ENCODE measurements at regions not wholly inside any gene's neighbourhood (a gene's known extent, or its start where the extent isn't known, plus 50 kb on each side); places are given as distances from the start of the nearest gene placed in this dataset.
"Not testable (repeated sequence)": the region's sequence is repeated elsewhere in the genome, so short reads cannot be mapped to it uniquely, and the experiment has no call there.

DNA sequence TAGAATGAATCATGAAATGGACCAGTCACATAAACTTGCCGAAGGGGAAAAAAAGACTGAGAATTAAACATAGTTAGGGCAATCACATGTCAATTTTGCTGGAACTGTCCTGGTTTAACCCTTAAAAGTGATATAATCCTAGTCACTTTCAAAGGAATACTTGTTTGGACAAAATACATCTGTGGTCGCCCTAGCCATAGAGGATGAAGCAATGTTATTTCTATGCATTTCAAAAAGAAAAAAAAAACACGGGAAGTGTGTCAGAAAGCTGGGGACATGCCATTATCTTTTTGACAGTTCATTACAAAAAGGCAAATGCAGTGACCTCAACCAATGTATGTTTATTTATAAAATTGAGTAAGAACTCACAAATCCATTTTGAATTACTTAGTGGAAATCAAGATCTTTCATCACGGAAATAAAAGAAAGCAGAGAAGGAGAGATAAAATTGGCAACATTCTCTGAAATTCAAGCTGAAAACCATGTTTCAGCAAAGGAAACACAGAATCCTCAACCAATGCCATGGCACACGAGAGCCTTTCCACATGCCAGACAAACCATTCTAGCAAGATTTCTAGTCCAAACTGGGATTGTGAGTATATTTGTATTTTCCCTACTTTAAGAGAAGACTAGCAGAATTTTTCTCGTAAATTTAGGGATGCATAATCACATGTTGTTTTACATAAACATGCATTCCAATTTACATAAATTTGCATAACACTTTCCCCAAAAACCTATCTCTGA, 854.3 kb upstream of the ACVR2A start:
- no peak for DNase-seq

DNA sequence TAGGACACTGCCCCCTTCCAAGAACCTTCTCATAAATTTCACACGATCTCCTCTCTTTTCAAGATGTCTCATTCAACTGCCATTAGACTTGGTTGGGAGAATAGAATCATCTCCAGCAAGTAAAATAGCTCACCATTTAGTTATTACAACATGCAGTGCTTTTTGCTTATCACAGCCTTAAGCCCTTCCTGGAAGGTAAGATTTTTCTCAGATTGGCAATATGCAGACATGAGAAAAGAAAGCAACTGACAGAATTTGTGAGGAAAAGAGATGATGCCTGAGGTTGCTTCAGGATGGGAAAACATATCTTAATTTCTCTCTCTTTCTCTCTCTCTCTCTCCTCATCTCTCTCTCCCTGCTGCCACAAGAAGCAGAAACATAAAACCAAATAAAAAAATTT, 855.1 kb upstream of the ACVR2A start:
- no peak for DNase-seq

DNA sequence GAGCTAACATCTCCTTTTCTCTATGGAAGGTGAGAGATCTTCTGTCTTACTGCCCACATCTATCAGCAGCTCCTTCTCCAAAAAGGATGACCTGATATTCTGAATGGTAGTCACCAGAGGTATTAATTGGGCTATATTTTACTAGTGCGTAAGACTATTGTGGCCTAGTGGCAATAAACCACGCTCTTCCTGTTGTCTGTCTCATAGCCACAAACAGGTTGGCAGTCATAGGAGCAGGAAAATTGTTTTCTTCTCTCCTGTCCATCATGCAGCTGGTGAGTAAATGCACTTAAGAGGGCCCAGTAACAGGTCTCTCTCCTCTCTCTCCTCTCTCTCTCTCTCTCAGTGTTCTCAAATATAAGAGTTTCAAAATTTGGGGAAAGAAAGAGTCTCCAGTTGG, 856.8 kb upstream of the ACVR2A start:
- DNase-seq, result no peak

GRCh38 chr2:146986161-146986560, 858.7 kb upstream of the ACVR2A start:
- no peak for DNase-seq

- DNase-seq, result no peak
Measured at GRCh38 chr2:146985753-146986152, 859.1 kb upstream of the ACVR2A start.

DNA sequence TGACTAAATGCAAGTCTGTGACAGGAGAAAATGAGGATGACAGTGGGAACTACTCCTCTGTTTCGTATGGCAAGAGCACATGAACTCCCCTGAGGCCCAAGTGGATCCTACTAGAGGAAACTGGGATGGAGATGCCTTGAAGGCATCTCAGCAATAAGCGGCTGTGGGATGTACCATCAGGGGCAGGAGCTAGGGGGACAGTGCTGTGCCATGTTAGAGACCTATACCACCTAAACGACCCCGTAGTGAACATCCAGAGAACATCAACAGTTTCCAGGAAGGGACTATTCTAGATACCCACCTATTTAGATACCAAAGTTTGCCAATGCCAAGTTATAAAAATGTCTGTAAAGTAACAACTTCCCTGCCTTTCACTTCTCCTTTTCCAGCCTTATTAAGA, 860.8 kb upstream of the ACVR2A start:
- no peak for DNase-seq

GRCh38 chr2:146982393-146982846, 862.4 kb upstream of the ACVR2A start:
- no peak for DNase-seq

DNA sequence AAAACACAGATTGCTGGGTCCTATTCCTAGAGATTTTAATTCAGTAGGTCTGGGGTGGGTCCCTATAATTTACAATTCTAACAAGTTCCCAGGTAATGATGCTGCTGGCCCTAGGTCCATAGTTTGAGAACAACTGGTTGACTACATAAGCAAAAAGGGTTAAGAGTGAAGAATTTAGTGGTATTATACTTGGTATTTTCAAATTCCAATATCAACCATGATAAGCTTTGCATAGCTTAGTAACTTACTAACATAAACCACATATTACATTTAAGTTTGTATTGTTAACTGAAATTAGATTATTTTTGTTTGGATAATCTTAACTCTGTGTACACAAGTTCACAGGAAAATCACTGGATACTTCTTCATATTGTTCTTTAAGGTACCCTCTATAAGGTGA, 862.9 kb upstream of the ACVR2A start:
- DNase-seq, result no peak

DNA sequence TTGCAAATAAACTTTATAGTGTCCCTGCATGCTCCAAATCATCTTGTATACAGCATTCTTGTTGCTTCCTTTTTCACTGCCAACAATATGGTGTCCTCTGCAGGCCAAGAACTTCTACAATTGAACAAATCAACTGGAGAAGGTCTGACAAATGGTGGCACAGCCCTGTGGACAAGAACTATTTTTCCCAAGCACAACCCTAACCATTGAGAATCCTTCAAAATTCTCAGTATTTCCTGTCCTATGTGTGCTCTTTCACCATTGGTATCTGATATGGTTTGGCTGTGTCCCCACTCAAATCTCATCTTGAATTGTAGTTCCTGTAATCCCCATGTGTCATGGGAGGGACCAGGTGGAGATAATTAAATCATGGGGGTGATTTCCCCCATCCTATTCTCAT, 865.1 kb upstream of the ACVR2A start:
- DNase-seq, result no peak

DNA sequence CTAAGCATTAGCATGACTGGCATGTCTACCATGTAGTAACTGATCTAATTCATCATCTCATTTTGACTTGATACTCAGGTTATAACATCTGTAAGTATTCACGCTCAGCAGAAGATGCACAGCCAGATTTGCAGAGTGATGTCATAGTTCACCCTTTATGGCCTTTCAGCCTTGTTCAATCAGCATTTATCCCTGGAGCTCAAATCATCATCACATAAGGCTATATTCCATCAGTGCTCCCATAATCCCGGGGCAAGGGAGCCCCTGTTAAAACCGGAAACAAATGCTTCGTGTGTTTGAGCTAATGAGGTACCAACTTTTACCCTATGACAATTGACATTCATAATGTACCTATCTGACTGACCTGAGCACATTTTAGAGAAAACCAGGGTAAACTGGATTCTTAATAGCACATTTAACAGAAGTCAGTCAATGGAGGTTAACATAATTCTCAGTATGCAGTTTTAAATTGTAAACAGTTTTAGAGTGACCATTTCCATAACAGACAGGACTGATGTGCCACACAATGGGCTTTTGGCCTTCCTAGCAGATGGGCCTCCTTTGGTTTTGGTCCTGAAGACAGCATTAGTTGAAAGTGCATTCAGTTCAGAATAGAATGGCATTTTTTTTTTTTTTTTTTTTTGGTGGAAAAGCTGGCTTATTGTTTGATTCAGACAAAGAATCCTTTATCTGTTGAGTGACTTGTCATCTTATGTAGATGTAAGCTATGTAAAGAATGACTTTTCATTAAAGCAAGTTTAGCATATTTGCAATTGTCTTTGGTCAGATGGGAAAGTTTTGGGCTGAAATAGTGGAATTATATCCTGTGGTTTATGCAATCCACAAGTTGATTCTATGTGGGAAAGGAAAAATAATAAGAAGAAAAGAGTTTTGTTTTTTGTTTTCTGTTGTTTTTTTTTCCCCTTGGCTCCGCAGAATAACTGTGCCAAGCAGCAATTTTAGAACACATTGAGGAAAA, 866.0 kb upstream of the ACVR2A start:
- no peak for DNase-seq

- not testable (repeated sequence) for DNase-seq
Measured at GRCh38 chr2:146970981-146971380, 873.8 kb upstream of the ACVR2A start.

- not testable (repeated sequence) for DNase-seq
Measured at GRCh38 chr2:146969703-146970102, 875.1 kb upstream of the ACVR2A start.

- DNase-seq, result no peak
Measured at GRCh38 chr2:146964494-146964893, 880.3 kb upstream of the ACVR2A start.

DNA sequence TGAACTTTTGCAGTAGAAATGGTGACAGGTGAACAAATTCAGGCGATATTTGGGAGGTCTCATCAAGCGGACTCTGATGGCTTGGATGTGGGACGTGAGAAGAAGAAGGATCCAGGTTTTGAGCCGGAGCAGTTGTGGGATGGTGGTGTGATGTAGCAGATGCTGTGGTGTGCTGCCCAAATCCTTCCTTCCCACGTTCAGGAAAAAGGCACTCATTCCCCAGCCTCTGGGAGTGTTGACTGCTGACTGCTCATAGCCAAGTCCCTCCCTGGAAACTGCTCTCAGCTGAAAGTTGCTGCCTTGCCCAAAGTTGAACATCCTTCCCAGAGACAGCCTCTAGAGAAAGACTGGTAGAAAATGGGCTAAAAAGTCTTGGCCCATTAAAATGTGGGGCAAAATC, 890.3 kb upstream of the ACVR2A start:
- no peak for DNase-seq

DNA sequence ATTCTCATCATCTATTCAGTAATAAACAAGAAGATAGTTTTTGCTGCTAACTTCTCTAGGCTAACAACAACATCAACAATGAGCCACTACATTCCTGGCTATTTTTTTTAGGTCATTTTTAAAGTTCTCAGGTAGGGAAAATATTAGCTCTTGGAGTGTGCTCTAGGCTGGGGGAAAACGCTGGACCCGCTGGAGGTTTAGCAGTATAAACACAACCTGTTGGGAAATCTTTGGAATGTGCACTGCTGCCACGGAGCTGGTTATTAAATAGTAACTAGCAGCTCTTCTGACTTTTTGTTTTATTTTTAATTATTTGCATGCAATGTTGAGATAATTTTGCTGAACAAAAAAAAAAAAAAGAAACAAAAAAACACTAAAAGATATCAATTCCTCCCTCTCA, 892.1 kb upstream of the ACVR2A start:
- no peak for DNase-seq

- DNase-seq, result no peak
Measured at GRCh38 chr2:146950911-146951310, 893.9 kb upstream of the ACVR2A start.

- DNase-seq, result no peak
Measured at GRCh38 chr2:146950361-146950760, 894.5 kb upstream of the ACVR2A start.

DNA sequence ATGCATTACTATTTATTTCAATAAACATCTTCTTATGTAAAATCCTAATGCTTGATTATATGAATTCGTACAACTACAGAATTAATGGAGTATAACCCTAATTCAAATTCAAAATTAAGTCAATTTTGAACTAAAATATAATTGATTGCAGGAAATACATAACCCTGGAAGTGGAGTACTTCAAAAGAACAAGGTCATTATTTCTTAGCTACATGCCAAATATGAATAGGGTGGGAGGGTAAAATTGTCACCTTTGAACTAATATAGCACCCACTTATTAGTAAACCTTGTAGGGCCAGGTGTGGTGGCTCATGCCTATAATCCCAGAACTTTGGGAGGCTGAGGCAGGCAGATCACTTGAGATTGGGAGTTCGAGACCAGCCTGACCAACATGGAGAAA, 895.4 kb upstream of the ACVR2A start:
- no peak for DNase-seq

- DNase-seq, result no peak
Measured at GRCh38 chr2:146944601-146945000, 900.2 kb upstream of the ACVR2A start.

DNA sequence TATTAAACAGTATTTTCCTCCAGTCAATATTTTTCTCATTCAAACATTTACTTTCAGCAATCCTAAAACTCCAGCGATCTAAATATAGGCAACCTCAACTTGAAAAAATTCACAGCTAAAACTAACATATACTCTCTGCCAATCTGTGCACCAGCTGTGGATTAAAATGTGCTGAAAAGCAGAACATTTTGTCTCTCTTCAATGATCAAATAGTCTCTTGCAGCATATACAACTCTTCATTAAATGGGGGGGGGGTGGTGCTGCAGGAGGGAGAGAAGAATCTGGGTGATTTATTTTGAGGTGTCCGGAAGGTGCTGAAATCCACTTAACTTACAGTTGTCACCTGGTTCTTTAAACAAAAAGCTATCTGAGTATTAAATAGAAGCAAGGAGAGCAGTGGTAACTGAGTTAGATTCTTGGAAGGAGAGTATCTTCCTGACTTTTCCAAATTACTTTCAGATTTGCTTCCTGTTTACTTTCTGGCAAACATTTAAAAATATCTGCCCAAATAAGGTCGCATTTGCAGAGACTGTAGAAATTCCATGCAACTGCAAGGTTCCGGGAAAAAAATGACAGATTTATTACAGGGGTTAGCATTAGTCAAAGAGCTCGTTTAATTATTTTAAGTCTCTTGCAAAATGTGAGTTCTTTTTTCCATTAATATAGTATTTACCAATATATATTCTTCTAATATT, 904.7 kb upstream of the ACVR2A start:
- no peak for DNase-seq

- DNase-seq, result no peak
Measured at GRCh38 chr2:146934921-146935320, 909.9 kb upstream of the ACVR2A start.

DNA sequence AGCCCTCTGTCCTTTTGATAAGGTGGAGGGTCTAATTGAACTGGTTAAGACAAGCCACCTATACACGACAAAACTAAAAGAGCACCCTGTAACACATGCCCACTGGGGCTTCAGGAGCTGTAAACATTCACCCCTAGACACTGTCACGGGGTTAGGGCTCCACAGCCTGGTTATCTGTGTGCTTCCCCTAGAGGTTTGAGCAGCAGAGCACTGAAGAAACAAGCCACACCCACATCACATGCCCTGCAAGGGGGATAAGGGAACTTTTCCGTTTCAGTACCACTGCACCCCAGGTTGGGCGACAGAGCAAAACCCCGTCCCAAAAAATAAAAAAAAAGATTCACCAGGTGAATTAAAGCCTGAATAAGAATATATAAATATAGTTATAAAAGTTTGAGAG, 913.7 kb upstream of the ACVR2A start:
- no peak for DNase-seq

DNA sequence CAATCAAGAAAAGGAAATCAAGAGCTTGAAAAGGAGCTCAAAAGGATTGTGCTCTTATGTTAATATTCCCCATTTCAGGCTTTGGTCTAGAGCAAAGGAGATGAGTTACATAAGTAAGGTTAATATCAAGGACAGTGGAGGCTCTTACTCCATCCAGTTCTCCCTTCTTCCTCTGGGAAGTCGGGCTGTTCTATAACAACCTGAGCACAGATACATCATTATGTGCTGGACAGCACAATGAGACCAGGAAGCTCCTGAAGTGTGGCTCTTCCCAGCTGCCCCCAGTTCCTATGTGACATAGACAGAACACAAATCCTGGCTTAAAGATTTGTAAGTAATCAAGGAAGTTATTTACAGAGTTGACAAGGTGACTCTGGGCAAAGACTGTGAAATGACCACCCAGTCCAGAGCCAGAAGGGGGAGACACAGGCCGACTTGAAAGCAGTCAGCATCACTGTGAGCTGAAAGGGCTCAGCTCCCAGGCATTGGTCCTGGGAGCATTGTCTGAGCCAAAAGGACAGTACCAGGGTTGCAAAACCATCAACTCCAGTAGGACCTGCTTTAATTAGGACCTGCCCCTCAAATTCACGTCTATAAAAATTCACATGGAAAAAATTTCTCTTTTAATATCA, 917.6 kb upstream of the ACVR2A start:
- no peak for DNase-seq
